Lung (tissue), 11 donors: ENCODE measurements at regions not wholly inside any gene's neighbourhood (a gene's known extent, or its start where the extent isn't known, plus 50 kb on each side); places are given as distances from the start of the nearest gene placed in this dataset.
A peak's percentile ranks its signal among the peaks of the same experiment; 100 is the strongest.

Experiments
- ATAC-seq: fragments of 200-7000 bp; cut with Tn5 transposase; one replicate; pipeline ENCODE4 v1.9.1; 2020; ENCODE audit warnings: moderate number of reproducible peaks; ENCODE audit not compliant: insufficient read depth, low FRiP score
- DNase-seq, 3 donors: peaks; one replicate each; pipeline ENCODE4 v3.0.0-alpha.2; 2013 to 2017
- H3K27ac ChIP-seq, 2 donors: one replicate each; pipeline ENCODE4 v1.5.1; 2013; ENCODE audit warnings: mild to moderate bottlenecking in 2 of 2, moderate library complexity in 2 of 2, control low read depth in 1 of 2, inconsistent platforms in 1 of 2, low read depth in 1 of 2, low read length in 1 of 2
- H3K27me3 ChIP-seq, 3 donors: one replicate each; pipeline ENCODE4 v1.5.1; 2013; ENCODE audit warnings: low read length in 2 of 3; ENCODE audit not compliant: control insufficient read depth in 3 of 3, insufficient read depth in 3 of 3
- H3K36me3 ChIP-seq, 4 donors: one replicate each; pipeline ENCODE4 v1.5.1; 2013; ENCODE audit warnings: low read length in 4 of 4, mild to moderate bottlenecking in 1 of 4, moderate library complexity in 1 of 4; ENCODE audit not compliant: control insufficient read depth in 4 of 4, insufficient read depth in 4 of 4
- H3K4me1 ChIP-seq, 5 donors: one replicate each; pipeline ENCODE4 v1.5.1; 2013; ENCODE audit warnings: low read length in 5 of 5, mild to moderate bottlenecking in 2 of 5, moderate library complexity in 1 of 5; ENCODE audit not compliant: control insufficient read depth in 5 of 5, insufficient read depth in 5 of 5
- H3K4me3 ChIP-seq: one replicate; pipeline ENCODE4 v1.5.1; 2013; ENCODE audit warnings: mild to moderate bottlenecking, control low read depth, moderate library complexity
- H3K9ac ChIP-seq, 2 donors: one replicate each; pipeline ENCODE4 v1.5.1; 2013; ENCODE audit warnings: low read length in 2 of 2, control low read depth in 1 of 2; ENCODE audit not compliant: insufficient read depth in 1 of 2
- H3K9me3 ChIP-seq, 4 donors: one replicate each; pipeline ENCODE4 v1.5.1; 2013; ENCODE audit warnings: low read length in 3 of 4, mild to moderate bottlenecking in 1 of 4, moderate library complexity in 1 of 4; ENCODE audit not compliant: control insufficient read depth in 4 of 4, insufficient read depth in 3 of 4
- CTCF ChIP-seq: IDR thresholded peaks from 2 replicates; pipeline ENCODE4 v1.5.1; 2012; ENCODE audit warnings: mild to moderate bottlenecking; ENCODE audit errors: control extremely low read depth, extremely low read depth
- WGBS, 2 donors: extraction: QIAGEN DNeasy Blood & Tissue Kit; methylation state at CpG; one replicate each; pipeline ENCODE4 v1.1.7; 2013; 5-methylcytosine and 5-hydroxymethylcytosine counted together
- donor health status: control.
- donor health status: control.
- donor health status: Bipolar disorder and iron deficiency.
- donor health status: healthy.
- donor health status: DM: yes; HTN: yes; CAD: no.

- ATAC-seq (no peak), DNase-seq (no peak)
- Histone ChIP-seq H3K27ac (no peak overlapping the region), H3K9me3 (peaks cover 0 to 2% (median 0%) of the 10 kb centered on the region in 4 donors), H3K27me3 (peaks cover 6 to 39% (median 13%) of the 10 kb centered on the region in 3 donors), H3K4me1 (peaks cover 0 to 2% (median 0%) of the 10 kb centered on the region in 5 donors), H3K4me3 (no peak overlapping the region), H3K9ac (no peak overlapping the region), H3K36me3 (no peaks in the 10 kb centered on the region)
- TF ChIP-seq CTCF: no peak
- 24 to 35% methylated on average over 6 to 7 of the region's 7 CpGs for WGBS, 2 donors
Measured at GRCh38 chrX:39195156-39195555, 393.9 kb downstream of the MID1IP1 start.

- ATAC-seq: no peak
- no peak for TF ChIP-seq CTCF
- DNase-seq: peak; percentile 25 to 66 (median 55)
- peaks cover 6 to 35% (median 13%) of the 10 kb centered on the region in 3 donors for H3K27me3 ChIP-seq
- H3K4me3 ChIP-seq: no peak overlapping the region
- H3K9me3 ChIP-seq: peaks cover 0 to 2% (median 0%) of the 10 kb centered on the region in 4 donors
- no peaks in the 10 kb centered on the region for H3K36me3 ChIP-seq
- WGBS, 2 donors: 20 to 41% methylated on average over 10 of the region's 10 CpGs
- H3K27ac ChIP-seq: no peak overlapping the region
- H3K9ac ChIP-seq: no peak overlapping the region
- peaks cover 0 to 2% (median 0%) of the 10 kb centered on the region in 5 donors for H3K4me1 ChIP-seq
Measured at GRCh38 chrX:39196192-39197102, 395.2 kb downstream of the MID1IP1 start.

GRCh38 chrX:39199429-39199828 lies 398.2 kb downstream of the MID1IP1 start:
- ATAC-seq (no peak), DNase-seq (no peak)
- Histone ChIP-seq H3K4me3 (no peak overlapping the region), H3K27ac (no peak overlapping the region), H3K4me1 (peaks cover 0 to 2% (median 0%) of the 10 kb centered on the region in 5 donors), H3K36me3 (no peaks in the 10 kb centered on the region), H3K9me3 (peaks cover 0 to 2% (median 0%) of the 10 kb centered on the region in 4 donors), H3K9ac (no peak overlapping the region), H3K27me3 (peaks cover 6 to 36% (median 15%) of the 10 kb centered on the region in 3 donors)
- TF ChIP-seq CTCF: no peak
